ENCODE measurements at regions not wholly inside any gene's neighbourhood (a gene's known extent, or its start where the extent isn't known, plus 50 kb on each side); places are given as distances from the start of the nearest gene placed in this dataset.

DNA sequence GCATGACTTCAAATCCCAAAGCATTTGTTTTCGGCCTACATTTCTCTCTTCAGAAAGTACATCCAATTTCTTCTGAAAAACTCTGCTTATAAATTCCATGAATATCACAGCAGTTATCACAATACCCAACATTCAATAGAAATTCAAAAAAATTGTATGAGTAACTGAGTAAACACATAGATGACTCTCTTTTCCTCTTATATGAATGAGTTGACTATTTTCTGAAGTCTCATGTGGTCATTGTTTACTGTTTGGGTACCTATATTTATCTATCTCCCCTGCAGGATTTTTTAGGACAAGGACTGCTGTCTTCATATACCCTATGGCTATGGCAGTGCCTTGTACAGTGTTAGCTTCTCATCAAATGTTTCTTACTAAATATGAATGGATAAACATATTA is 157.1 kb downstream of the HTR1A start:
- Histone ChIP-seq H3K4me1 (no peaks in the 10 kb centered on the region), H3K27ac (no peak overlapping the region), H3K36me3 (no peaks in the 10 kb centered on the region), H3K27me3 (no peaks in the 10 kb centered on the region), H3K9me3 (no peaks in the 10 kb centered on the region), H3K4me3 (no peak overlapping the region)
- ATAC-seq (no peak), DNase-seq (no peak)
- WGBS (ENCODE audit: insufficient coverage, low coverage, low lambda C conversion rate, missing lambda C conversion rate): 33% methylated on average over 1 of the region's 1 CpG
- intact Hi-C loops (cut with DNase I): no loop called here
- TF ChIP-seq CTCF (IDR thresholded peaks at IDR 0.05) (no peak), POLR2A (IDR thresholded peaks at IDR 0.05) (no peak)

- WGBS (ENCODE audit: insufficient coverage, low coverage, low lambda C conversion rate, missing lambda C conversion rate): 33% methylated on average over 1 of the region's 1 CpG
- H3K27ac ChIP-seq: no peak overlapping the region
- no peaks in the 10 kb centered on the region for H3K36me3 ChIP-seq
- H3K4me1 ChIP-seq: no peaks in the 10 kb centered on the region
- no peak overlapping the region for H3K4me3 ChIP-seq
- no peaks in the 10 kb centered on the region for H3K9me3 ChIP-seq
- intact Hi-C loops (cut with DNase I): no loop called here
- DNase-seq: no peak
- ATAC-seq: no peak
- TF ChIP-seq CTCF (IDR thresholded peaks at IDR 0.05) (no peak), POLR2A (IDR thresholded peaks at IDR 0.05) (no peak)
- no peaks in the 10 kb centered on the region for H3K27me3 ChIP-seq
Measured at GRCh38 chr5:63803165-63803564, 159.1 kb downstream of the HTR1A start.

DNA sequence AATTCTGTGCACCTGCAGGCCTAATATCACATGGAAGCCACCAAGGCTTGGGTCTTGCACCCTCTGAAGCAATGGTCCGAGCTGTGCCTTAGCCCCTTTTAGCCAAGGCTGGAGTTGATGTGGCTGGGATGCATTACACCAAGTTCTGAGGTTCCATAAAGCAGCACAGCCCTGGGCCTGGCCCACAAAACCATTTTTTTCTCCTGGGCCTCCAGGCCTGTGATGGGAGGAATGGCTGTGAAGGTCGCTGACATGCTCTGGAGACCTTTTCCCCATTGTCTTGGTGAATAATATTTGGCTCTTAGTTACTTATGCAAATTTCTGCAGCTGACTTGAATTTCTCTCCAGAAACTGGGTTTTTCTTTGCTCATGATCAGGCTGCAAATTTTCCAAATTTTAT is 167.3 kb downstream of the HTR1A start:
- Histone ChIP-seq H3K4me3 (no peak overlapping the region), H3K27ac (no peak overlapping the region), H3K9me3 (no peaks in the 10 kb centered on the region), H3K4me1 (no peaks in the 10 kb centered on the region), H3K27me3 (no peaks in the 10 kb centered on the region), H3K36me3 (no peaks in the 10 kb centered on the region)
- TF ChIP-seq POLR2A (IDR thresholded peaks at IDR 0.05): no peak
- TF ChIP-seq CTCF (IDR thresholded peaks at IDR 0.05): no peak
- DNase-seq (no peak), ATAC-seq (no peak)
- WGBS (ENCODE audit: insufficient coverage, low coverage, low lambda C conversion rate, missing lambda C conversion rate): no CpG with 5 or more reads among the region's 2 CpGs
- intact Hi-C loops (cut with DNase I): no loop called here

- H3K27ac ChIP-seq: no peak overlapping the region
- intact Hi-C loops (cut with DNase I): no loop called here
- TF ChIP-seq CTCF (IDR thresholded peaks at IDR 0.05): no peak
- no peaks in the 10 kb centered on the region for H3K9me3 ChIP-seq
- no peaks in the 10 kb centered on the region for H3K27me3 ChIP-seq
- no peak for DNase-seq
- no peaks in the 10 kb centered on the region for H3K36me3 ChIP-seq
- no peaks in the 10 kb centered on the region for H3K4me1 ChIP-seq
- H3K4me3 ChIP-seq: no peak overlapping the region
- no peak for ATAC-seq
Measured at GRCh38 chr5:63794296-63794695, 167.9 kb downstream of the HTR1A start.

GRCh38 chr5:63774939-63775338 is 187.3 kb downstream of the HTR1A start:
- intact Hi-C loops (cut with DNase I): no loop called here
- Histone ChIP-seq H3K4me1 (no peaks in the 10 kb centered on the region), H3K36me3 (no peaks in the 10 kb centered on the region), H3K4me3 (no peak overlapping the region), H3K9me3 (no peaks in the 10 kb centered on the region), H3K27me3 (no peaks in the 10 kb centered on the region), H3K27ac (no peak overlapping the region)
- ATAC-seq (no peak), DNase-seq (no peak)
- 82% methylated on average over 1 of the region's 1 CpG for WGBS (ENCODE audit: insufficient coverage, low coverage, low lambda C conversion rate, missing lambda C conversion rate)
- TF ChIP-seq CTCF (IDR thresholded peaks at IDR 0.05) (no peak), POLR2A (IDR thresholded peaks at IDR 0.05) (no peak)
